Adrenal gland (tissue), 9 donors: ENCODE measurements at regions not wholly inside any gene's neighbourhood (a gene's known extent, or its start where the extent isn't known, plus 50 kb on each side); places are given as distances from the start of the nearest gene placed in this dataset.

Source experiments
- DNase-seq, 7 donors: peaks; one replicate each; pipeline ENCODE4 v3.0.0-alpha.2; 2019 to 2020
- H3K27ac ChIP-seq, 5 donors: fragments of 200-600 bp; sonication (generic) in 4 of 5; 1 replicate in 3 of 5; 2 replicates in 2 of 5; pipeline versions ENCODE4 v1.5.1 to v1.8.0; 2016 to 2020; ENCODE audit warnings: mild to moderate bottlenecking in 1 of 5
- H3K27me3 ChIP-seq: fragments of 200-600 bp; 2 replicates; pipeline ENCODE4 v1.8.0; 2021
- H3K36me3 ChIP-seq, 2 donors: fragments of 200-600 bp; replicated peaks in 1 of 2; 1 replicate in 1 of 2; 2 replicates in 1 of 2; pipeline versions ENCODE4 v1.5.1 to v1.8.0; 2018 to 2022
- H3K4me1 ChIP-seq, 2 donors: fragments of 200-600 bp; replicated peaks in 1 of 2; 1 replicate in 1 of 2; 2 replicates in 1 of 2; pipeline versions ENCODE4 v1.5.1 to v1.8.0; 2018 to 2021
- H3K4me3 ChIP-seq, 4 donors: fragments of 200-600 bp; sonication (generic) in 3 of 4; one replicate each; pipeline ENCODE4 v1.5.1; 2016 to 2018
- H3K9me3 ChIP-seq, 3 donors: fragments of 200-600 bp; sonication (generic) in 1 of 3; replicated peaks in 1 of 3; 1 replicate in 2 of 3; 2 replicates in 1 of 3; pipeline versions ENCODE4 v1.5.1 to v1.8.0; 2016 to 2021
- CTCF ChIP-seq, 6 experiments: fragments of 450-650 bp in 4 of 6; fragments of 200-600 bp in 2 of 6; sonication (generic) in 1 of 6; IDR thresholded peaks; 1 replicate in 5 of 6; 2 replicates in 1 of 6; pipeline versions ENCODE4 v1.5.1 to v1.8.0; 2016 to 2021; ENCODE audit warnings: antibody characterized with exemption in 6 of 6, mild to moderate bottlenecking in 2 of 6, moderate library complexity in 1 of 6
- POLR2A ChIP-seq, 2 donors: fragments of 450-650 bp; IDR thresholded peaks; one replicate each; pipeline ENCODE4 v1.6.1; 2017; ENCODE audit warnings: antibody characterized with exemption in 2 of 2, mild to moderate bottlenecking in 2 of 2, moderate library complexity in 1 of 2
- WGBS, 4 donors: extraction: QIAGEN DNeasy Blood & Tissue Kit in 2 of 4; methylation state at CpG; one replicate each; pipeline versions ENCODE4 v1.1.5 to v1.1.7; 2013 to 2017; 5-methylcytosine and 5-hydroxymethylcytosine counted together
- intact Hi-C, 2 donors: fragments of 100-400 bp; cut with DNase I; formaldehyde crosslinking; loops; one replicate each; pipeline versions ENCODE4 v1.14.1 to v1.15.0; 2022 to 2023
- donor health status: healthy with polysubstance abuse.
- donor health status: Bipolar disorder and iron deficiency.
- donor health status: DM: yes; HTN: yes; CAD: no.
- donor health status: DM: no; HTN: no; CAD: no.
- donor health status: DM: no; HTN: no; CAD: no.

- Histone ChIP-seq H3K9me3 (no peaks in the 10 kb centered on the region), H3K4me1 (no peaks in the 10 kb centered on the region), H3K27me3 (no peaks in the 10 kb centered on the region), H3K27ac (no peak overlapping the region), H3K36me3 (no peaks in the 10 kb centered on the region), H3K4me3 (no peak overlapping the region)
- intact Hi-C loops: no loop called here
- no peak for DNase-seq
- 86 to 88% (median 87%) methylated on average over 9 to 17 of the region's 17 CpGs for WGBS, 4 donors
- TF ChIP-seq CTCF (IDR thresholded peaks at IDR 0.05): no peak
- TF ChIP-seq POLR2A (IDR thresholded peaks at IDR 0.05): no peak
Observed at GRCh38 chr2:9694661-9695234, 64.0 kb upstream of the YWHAQ start.

GRCh38 chr2:9695941-9696340 is 65.1 kb upstream of the YWHAQ start:
- H3K4me3 ChIP-seq: no peak overlapping the region
- no peaks in the 10 kb centered on the region for H3K9me3 ChIP-seq
- no peaks in the 10 kb centered on the region for H3K36me3 ChIP-seq
- WGBS, 4 donors: 86 to 97% (median 89%) methylated on average over 6 of the region's 6 CpGs
- H3K27ac ChIP-seq: no peak overlapping the region
- intact Hi-C loops: no loop called here
- H3K4me1 ChIP-seq: no peaks in the 10 kb centered on the region
- TF ChIP-seq POLR2A (IDR thresholded peaks at IDR 0.05): no peak
- TF ChIP-seq CTCF (IDR thresholded peaks at IDR 0.05): no peak
- no peak for DNase-seq
- H3K27me3 ChIP-seq: no peaks in the 10 kb centered on the region

- no peaks in the 10 kb centered on the region for H3K9me3 ChIP-seq
- TF ChIP-seq CTCF (IDR thresholded peaks at IDR 0.05): no peak
- TF ChIP-seq POLR2A (IDR thresholded peaks at IDR 0.05): no peak
- H3K27ac ChIP-seq: no peak overlapping the region
- H3K4me3 ChIP-seq: no peak overlapping the region
- no peaks in the 10 kb centered on the region for H3K27me3 ChIP-seq
- DNase-seq: no peak
- WGBS, 4 donors: 66 to 88% (median 78%) methylated on average over 4 of the region's 4 CpGs
- no peaks in the 10 kb centered on the region for H3K4me1 ChIP-seq
- intact Hi-C loops: no loop called here
- H3K36me3 ChIP-seq: no peaks in the 10 kb centered on the region
Observed at GRCh38 chr2:9696731-9697130, 65.9 kb upstream of the YWHAQ start.

GRCh38 chr2:9697909-9698308 is 67.1 kb upstream of the YWHAQ start:
- Histone ChIP-seq H3K36me3 (no peaks in the 10 kb centered on the region), H3K27me3 (no peaks in the 10 kb centered on the region), H3K27ac (no peak overlapping the region), H3K4me3 (no peak overlapping the region), H3K9me3 (no peaks in the 10 kb centered on the region), H3K4me1 (no peaks in the 10 kb centered on the region)
- intact Hi-C loops: no loop called here
- TF ChIP-seq CTCF (IDR thresholded peaks at IDR 0.05) (no peak), POLR2A (IDR thresholded peaks at IDR 0.05) (no peak)
- 64 to 89% (median 88%) methylated on average over 5 of the region's 5 CpGs for WGBS, 4 donors
- no peak for DNase-seq
